ENCODE measurements at regions not wholly inside any gene's neighbourhood (a gene's known extent, or its start where the extent isn't known, plus 50 kb on each side); places are given as distances from the start of the nearest gene placed in this dataset.
"Not testable (repeated sequence)": the region's sequence is repeated elsewhere in the genome, so short reads cannot be mapped to it uniquely, and the experiment has no call there.

GRCh38 chr16:64096689-64097088 lies 1025.2 kb downstream of the CDH11 start:
- no peak overlapping the region for H3K27ac Mint-ChIP-seq
- peaks cover 17 to 28% of the 10 kb centered on the region in 2 donors for H3K9me3 Mint-ChIP-seq
- DNase-seq (ENCODE audit: low spot score in 2 of 2) = no peak
- no peak for ATAC-seq
- H3K36me3 Mint-ChIP-seq = peaks cover 0 to 4% of the 10 kb centered on the region in 2 donors

- DNase-seq (ENCODE audit: low spot score in 2 of 2) (no peak), ATAC-seq (no peak)
- H3K36me3 Mint-ChIP-seq = peaks cover 0 to 4% of the 10 kb centered on the region in 2 donors
- H3K27ac Mint-ChIP-seq = no peak overlapping the region
- H3K9me3 Mint-ChIP-seq = peaks cover 18 to 28% of the 10 kb centered on the region in 2 donors
Observed at GRCh38 chr16:64094992-64095634, 1026.8 kb downstream of the CDH11 start.

- Mint-ChIP-seq H3K36me3 (peaks cover 0 to 4% of the 10 kb centered on the region in 2 donors), H3K27ac (no peak overlapping the region), H3K9me3 (peaks cover 18 to 24% of the 10 kb centered on the region in 2 donors)
- DNase-seq (ENCODE audit: low spot score in 2 of 2) (no peak), ATAC-seq (no peak)
Observed at GRCh38 chr16:64094181-64094965, 1027.5 kb downstream of the CDH11 start.

GRCh38 chr16:64092271-64092670 lies 1029.6 kb downstream of the CDH11 start:
- Mint-ChIP-seq H3K36me3 (peaks cover 0 to 4% of the 10 kb centered on the region in 2 donors), H3K27ac (no peak overlapping the region), H3K9me3 (peaks cover 24 to 40% of the 10 kb centered on the region in 2 donors)
- no peak for ATAC-seq
- no peak for DNase-seq (ENCODE audit: low spot score in 2 of 2)

GRCh38 chr16:64090327-64090726 lies 1031.5 kb downstream of the CDH11 start:
- Mint-ChIP-seq H3K9me3 (peaks cover 26 to 45% of the 10 kb centered on the region in 2 donors), H3K27ac (no peak overlapping the region), H3K36me3 (peaks cover 0 to 4% of the 10 kb centered on the region in 2 donors)
- no peak for DNase-seq (ENCODE audit: low spot score in 2 of 2)
- ATAC-seq = no peak

- H3K36me3 Mint-ChIP-seq = peaks cover 0 to under 1% of the 10 kb centered on the region in 2 donors
- H3K27ac Mint-ChIP-seq = no peak overlapping the region
- ATAC-seq (no peak), DNase-seq (ENCODE audit: low spot score in 2 of 2) (no peak)
- peaks cover 26 to 39% of the 10 kb centered on the region in 2 donors for H3K9me3 Mint-ChIP-seq
Observed at GRCh38 chr16:64089697-64090096, 1032.2 kb downstream of the CDH11 start.

GRCh38 chr16:64088838-64089237 lies 1033.0 kb downstream of the CDH11 start:
- ATAC-seq (no peak), DNase-seq (ENCODE audit: low spot score in 2 of 2) (no peak)
- no peaks in the 10 kb centered on the region for H3K36me3 Mint-ChIP-seq
- H3K9me3 Mint-ChIP-seq = peaks cover 25 to 34% of the 10 kb centered on the region in 2 donors
- no peak overlapping the region for H3K27ac Mint-ChIP-seq

GRCh38 chr16:64085296-64085695 lies 1036.6 kb downstream of the CDH11 start:
- DNase-seq (ENCODE audit: low spot score in 2 of 2) (no peak), ATAC-seq (no peak)
- Mint-ChIP-seq H3K27ac (no peak overlapping the region), H3K9me3 (peaks cover 14 to 24% of the 10 kb centered on the region in 2 donors), H3K36me3 (no peaks in the 10 kb centered on the region)

GRCh38 chr16:64084706-64085105 lies 1037.2 kb downstream of the CDH11 start:
- no peak overlapping the region for H3K27ac Mint-ChIP-seq
- ATAC-seq = no peak
- H3K9me3 Mint-ChIP-seq = peaks cover 14 to 24% of the 10 kb centered on the region in 2 donors
- no peak for DNase-seq (ENCODE audit: low spot score in 2 of 2)
- no peaks in the 10 kb centered on the region for H3K36me3 Mint-ChIP-seq

- no peak for ATAC-seq
- H3K9me3 Mint-ChIP-seq = peaks cover 12 to 19% of the 10 kb centered on the region in 2 donors
- no peak overlapping the region for H3K27ac Mint-ChIP-seq
- H3K36me3 Mint-ChIP-seq = no peaks in the 10 kb centered on the region
- no peak for DNase-seq (ENCODE audit: low spot score in 2 of 2)
Observed at GRCh38 chr16:64083428-64084129, 1038.3 kb downstream of the CDH11 start.

GRCh38 chr16:64077242-64077641 lies 1044.6 kb downstream of the CDH11 start:
- H3K36me3 Mint-ChIP-seq = no peaks in the 10 kb centered on the region
- peaks cover 13 to 16% of the 10 kb centered on the region in 2 donors for H3K9me3 Mint-ChIP-seq
- no peak for DNase-seq (ENCODE audit: low spot score in 2 of 2)
- no peak for ATAC-seq
- H3K27ac Mint-ChIP-seq = no peak overlapping the region

GRCh38 chr16:64074706-64075105 lies 1047.2 kb downstream of the CDH11 start:
- no peak for DNase-seq (ENCODE audit: low spot score in 2 of 2)
- H3K36me3 Mint-ChIP-seq = peaks cover 6 to 13% of the 10 kb centered on the region in 2 donors
- ATAC-seq = no peak
- peaks cover 27 to 30% of the 10 kb centered on the region in 2 donors for H3K9me3 Mint-ChIP-seq
- H3K27ac Mint-ChIP-seq = no peak overlapping the region

GRCh38 chr16:64072131-64072730 lies 1049.6 kb downstream of the CDH11 start:
- H3K27ac Mint-ChIP-seq; ATAC-seq; DNase-seq (ENCODE audit: low spot score in 2 of 2): not testable (repeated sequence)
- peaks cover 6 to 13% of the 10 kb centered on the region in 2 donors for H3K36me3 Mint-ChIP-seq
- peaks cover 26 to 28% of the 10 kb centered on the region in 2 donors for H3K9me3 Mint-ChIP-seq

- ATAC-seq = no peak
- H3K27ac Mint-ChIP-seq = no peak overlapping the region
- peaks cover 21 to 22% of the 10 kb centered on the region in 2 donors for H3K9me3 Mint-ChIP-seq
- DNase-seq (ENCODE audit: low spot score in 2 of 2) = no peak
- H3K36me3 Mint-ChIP-seq = peaks cover 0 to 7% of the 10 kb centered on the region in 2 donors
Observed at GRCh38 chr16:64065523-64065922, 1056.3 kb downstream of the CDH11 start.

GRCh38 chr16:64061621-64062020 lies 1060.2 kb downstream of the CDH11 start:
- DNase-seq (ENCODE audit: low spot score in 2 of 2) (no peak), ATAC-seq (no peak)
- Mint-ChIP-seq H3K36me3 (no peaks in the 10 kb centered on the region), H3K9me3 (peaks cover 15 to 21% of the 10 kb centered on the region in 2 donors), H3K27ac (no peak overlapping the region)

- no peak for ATAC-seq
- DNase-seq (ENCODE audit: low spot score in 2 of 2) = no peak
- H3K27ac Mint-ChIP-seq = no peak overlapping the region
- H3K36me3 Mint-ChIP-seq = no peaks in the 10 kb centered on the region
- H3K9me3 Mint-ChIP-seq = peaks cover 15 to 21% of the 10 kb centered on the region in 2 donors
Observed at GRCh38 chr16:64060631-64061030, 1061.2 kb downstream of the CDH11 start.

- DNase-seq (ENCODE audit: low spot score in 2 of 2) (no peak), ATAC-seq (no peak)
- Mint-ChIP-seq H3K27ac (no peak overlapping the region), H3K36me3 (no peaks in the 10 kb centered on the region), H3K9me3 (peaks cover 7 to 11% of the 10 kb centered on the region in 2 donors)
Observed at GRCh38 chr16:64058685-64059084, 1063.2 kb downstream of the CDH11 start.
